IMR-90 (cell line): ENCODE measurements at regions not wholly inside any gene's neighbourhood (a gene's known extent, or its start where the extent isn't known, plus 50 kb on each side); places are given as distances from the start of the nearest gene placed in this dataset.

Source experiments
- ATAC-seq: fragments of 200-7000 bp; cut with Tn5 transposase; 2 replicates; pipeline ENCODE4 v1.9.1; 2020; ENCODE audit warnings: low read depth, mild to moderate bottlenecking, moderate library complexity
- BruUV-seq: library from RNA; stranded (reverse); fragments of 400-500 nt; replicated peaks from 2 replicates; lab custom pipeline; 2021; lab: Mats Ljungman, UMichigan
- CTCF ChIA-PET: fragments of 300-600 bp; formaldehyde crosslinking; extraction: SDS; loops from one replicate; lab custom pipeline; 2021; ENCODE audit warnings: antibody characterized with exemption; lab: Yijun Ruan, JAX
- POLR2A ChIA-PET: fragments of 300-600 bp; sonication (Branson Sonifier 250); formaldehyde crosslinking; loops from one replicate; lab custom pipeline; 2022; ENCODE audit warnings: antibody characterized with exemption; ENCODE audit not compliant: unreplicated experiment; lab: Charles Lee
- DNase-seq: peaks from one replicate; pipeline ENCODE4 v3.0.0; 2013
- H2AFZ ChIP-seq: replicated peaks from 2 replicates; pipeline ENCODE3; 2013; ENCODE audit warnings: low read length, mild to moderate bottlenecking; ENCODE audit not compliant: poor library complexity
- H2AK5ac ChIP-seq: 2 replicates; pipeline ENCODE4 v1.6.1; 2013; ENCODE audit warnings: low read depth, low read length, inconsistent platforms
- H2AK9ac ChIP-seq: replicated peaks from 2 replicates; pipeline ENCODE3; 2013; ENCODE audit warnings: mild to moderate bottlenecking, low read depth, low read length, moderate library complexity; ENCODE audit not compliant: poor library complexity
- H2BK120ac ChIP-seq: 2 replicates; pipeline ENCODE4 v1.6.1; 2013; ENCODE audit warnings: low read depth, low read length, inconsistent platforms
- H2BK15ac ChIP-seq: 3 replicates; pipeline ENCODE4 v1.6.1; 2013; ENCODE audit warnings: low read depth, low read length, inconsistent platforms
- H2BK20ac ChIP-seq: 2 replicates; pipeline ENCODE4 v1.6.1; 2013; ENCODE audit warnings: low read depth, mild to moderate bottlenecking, inconsistent platforms, low read length, moderate library complexity
- H2BK5ac ChIP-seq: 2 replicates; pipeline ENCODE4 v1.6.1; 2013; ENCODE audit warnings: mild to moderate bottlenecking, low read depth, low read length, inconsistent platforms; ENCODE audit not compliant: poor library complexity, severe bottlenecking
- H3K14ac ChIP-seq: replicated peaks from 2 replicates; pipeline ENCODE4 v1.6.1; 2013; ENCODE audit warnings: low read depth, low read length, inconsistent platforms
- H3K18ac ChIP-seq: 2 replicates; pipeline ENCODE4 v1.6.1; 2013; ENCODE audit warnings: low read depth, low read length, control low read depth
- H3K23ac ChIP-seq: 2 replicates; pipeline ENCODE4 v1.6.1; 2013; ENCODE audit warnings: low read depth, low read length, inconsistent platforms
- H3K27ac ChIP-seq: 2 replicates; pipeline ENCODE4 v1.5.1; 2013; ENCODE audit warnings: mild to moderate bottlenecking, control low read depth, low read length; ENCODE audit not compliant: insufficient read depth
- H3K27me3 ChIP-seq: 2 replicates; pipeline ENCODE4 v1.6.1; 2013; ENCODE audit warnings: low read length; ENCODE audit not compliant: control insufficient read depth, insufficient read depth
- H3K36me3 ChIP-seq: 2 replicates; pipeline ENCODE4 v1.6.1; 2013; ENCODE audit warnings: low read length, mixed read lengths; ENCODE audit not compliant: control insufficient read depth, insufficient read depth
- H3K4ac ChIP-seq: 2 replicates; pipeline ENCODE4 v1.6.1; 2013; ENCODE audit warnings: low read depth, low read length, inconsistent platforms
- H3K4me1 ChIP-seq: 2 replicates; pipeline ENCODE4 v1.6.1; 2013; ENCODE audit warnings: low read length, mixed read lengths; ENCODE audit not compliant: control insufficient read depth, insufficient read depth
- H3K4me2 ChIP-seq: 2 replicates; pipeline ENCODE4 v1.6.1; 2013; ENCODE audit warnings: low read depth, mild to moderate bottlenecking, control low read depth, low read length, moderate library complexity
- H3K4me3 ChIP-seq: 2 replicates; pipeline ENCODE4 v1.5.1; 2013; ENCODE audit warnings: low read depth, mild to moderate bottlenecking, control low read depth, low read length, moderate library complexity; ENCODE audit not compliant: insufficient read depth
- H3K56ac ChIP-seq: 2 replicates; pipeline ENCODE4 v1.6.1; 2013; ENCODE audit warnings: low read length, inconsistent platforms; ENCODE audit not compliant: insufficient read depth; ENCODE audit errors: extremely low read depth
- H3K79me1 ChIP-seq, 2 experiments: 2 replicates each; pipeline ENCODE4 v1.6.1; 2013; ENCODE audit warnings: low read length in 2 of 2, inconsistent platforms in 1 of 2, low read depth in 1 of 2
- H3K9ac ChIP-seq: 2 replicates; pipeline ENCODE4 v1.6.1; 2013; ENCODE audit warnings: low read depth, low read length, control low read depth
- H3K9me1 ChIP-seq: 2 replicates; pipeline ENCODE4 v1.6.1; 2013; ENCODE audit warnings: low read length, inconsistent platforms; ENCODE audit not compliant: insufficient read depth
- H3K9me3 ChIP-seq: 2 replicates; pipeline ENCODE4 v1.6.1; 2013; ENCODE audit warnings: low read length; ENCODE audit not compliant: control insufficient read depth, insufficient read depth
- H4K20me1 ChIP-seq: 2 replicates; pipeline ENCODE4 v1.6.1; 2013; ENCODE audit warnings: low read length, inconsistent platforms; ENCODE audit not compliant: insufficient read depth
- H4K5ac ChIP-seq: 2 replicates; pipeline ENCODE4 v1.6.1; 2013; ENCODE audit warnings: mild to moderate bottlenecking, low read depth, low read length, control low read depth
- H4K8ac ChIP-seq, 2 experiments: 2 replicates each; pipeline ENCODE4 v1.6.1; 2013; ENCODE audit warnings: low read depth in 2 of 2, low read length in 2 of 2, control low read depth in 1 of 2, inconsistent platforms in 1 of 2
- H4K91ac ChIP-seq: 2 replicates; pipeline ENCODE4 v1.6.1; 2013; ENCODE audit warnings: low read depth, low read length, inconsistent platforms; ENCODE audit not compliant: insufficient read depth
- BHLHE40 ChIP-seq: fragments of 150-350 bp; IDR thresholded peaks from 2 replicates; pipeline ENCODE4 v1.6.1; 2016; ENCODE audit warnings: mild to moderate bottlenecking, low read depth, low read length
- CHD1 ChIP-seq: IDR thresholded peaks from 2 replicates; pipeline ENCODE4 v1.6.1; 2012; ENCODE audit warnings: low read depth, low read length, improper control_type of control experiment
- FOS ChIP-seq: fragments of 150-350 bp; IDR thresholded peaks from 2 replicates; pipeline ENCODE4 v1.6.1; 2016; ENCODE audit warnings: low read depth, low read length
- MAFK ChIP-seq: IDR thresholded peaks from 2 replicates; pipeline ENCODE4 v1.6.1; 2012; ENCODE audit warnings: low read depth, low read length, improper control_type of control experiment
- MAZ ChIP-seq: IDR thresholded peaks from 2 replicates; pipeline ENCODE4 v1.6.1; 2012; ENCODE audit warnings: low read depth, mild to moderate bottlenecking, low read length, improper control_type of control experiment, moderate library complexity, borderline replicate concordance
- POLR2A ChIP-seq: IDR thresholded peaks from 2 replicates; pipeline ENCODE4 v1.6.1; 2012; ENCODE audit warnings: mild to moderate bottlenecking, low read depth, low read length
- RAD21 ChIP-seq: IDR thresholded peaks from 2 replicates; pipeline ENCODE4 v1.6.1; 2012; ENCODE audit warnings: low read length, improper control_type of control experiment
- RCOR1 ChIP-seq: IDR thresholded peaks from 2 replicates; pipeline ENCODE4 v1.6.1; 2012; ENCODE audit warnings: mild to moderate bottlenecking, low read length, improper control_type of control experiment; ENCODE audit not compliant: insufficient replicate concordance
- WGBS, 2 experiments: methylation state at CpG; one replicate each; pipeline versions ENCODE4 v1.1.5 to v1.1.7; 2013; ENCODE audit warnings: missing lambda C conversion rate in 2 of 2; ENCODE audit not compliant: insufficient read length in 1 of 2; ENCODE audit errors: extremely low coverage in 2 of 2; 5-methylcytosine and 5-hydroxymethylcytosine counted together
- dilution Hi-C: fragments of 300-500 bp; cut with HindIII; formaldehyde crosslinking; loops from one replicate; pipeline ENCODE4 v1.14.3; 2018; ENCODE audit warnings: low sequenced_read_pairs; ENCODE audit not compliant: unreplicated experiment
- in situ Hi-C: fragments of 300-500 bp; cut with MboI; formaldehyde crosslinking; loops from 3 replicates; pipeline ENCODE4 v1.14.3; 2019; ENCODE audit warnings: low sequenced_read_pairs, inconsistent platforms, mixed read lengths
- intact Hi-C: fragments of 100-400 bp; cut with micrococcal nuclease; formaldehyde crosslinking; loops from 2 replicates; pipeline ENCODE4 v1.10.0; 2022
- TF ChIP-seq, protein P1 (sequence below): fragments of 150-350 bp; IDR thresholded peaks from 2 replicates; pipeline ENCODE4 v1.6.1; 2017; ENCODE audit warnings: mild to moderate bottlenecking, antibody characterized with exemption, low read length, low read depth
- TF ChIP-seq, protein P2 (sequence below): fragments of 150-350 bp; IDR thresholded peaks from 2 replicates; pipeline ENCODE4 v1.6.1; 2016; ENCODE audit warnings: low read depth, mild to moderate bottlenecking, low read length, moderate library complexity, borderline replicate concordance

DNA sequence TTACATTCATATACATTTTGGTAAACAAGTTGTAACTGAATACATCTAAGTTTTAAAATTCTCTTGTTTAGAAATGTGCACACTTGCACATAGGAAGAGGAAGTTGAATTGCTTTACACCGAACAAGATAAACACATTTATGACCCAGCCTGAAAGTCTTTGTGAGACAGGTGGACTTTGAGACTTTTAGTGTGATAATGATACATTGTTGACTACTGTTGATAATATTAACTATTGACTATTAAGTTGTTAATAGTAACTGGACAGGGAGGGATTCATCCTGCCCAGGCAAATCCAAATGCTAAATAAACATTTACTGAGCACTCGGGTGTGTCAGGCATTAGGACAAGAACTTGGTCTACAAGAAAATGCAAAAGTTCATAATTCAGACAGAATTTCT is 68.0 kb downstream of the AVPR1A start:
- in situ Hi-C loops, result no loop called here

More for the DNA sequence above, 68.0 kb downstream of the AVPR1A start:
- Histone ChIP-seq H3K4ac (no peak overlapping the region), H3K4me3 (no peak overlapping the region), H3K14ac (no peak overlapping the region), H2AK9ac (no peak overlapping the region), H4K91ac (no peak overlapping the region), H4K5ac (no peak overlapping the region), H3K79me1 (no peaks in the 10 kb centered on the region), H2AK5ac (no peak overlapping the region), H3K4me1 (no peaks in the 10 kb centered on the region), H2BK15ac (no peak overlapping the region), H3K23ac (no peak overlapping the region), H3K27me3 (no peaks in the 10 kb centered on the region; the same call in 1 of the 2 replicates), H3K36me3 (no peaks in the 10 kb centered on the region), H3K18ac (no peak overlapping the region), H3K9ac (no peak overlapping the region), H3K9me3 (no peaks in the 10 kb centered on the region), H3K4me2 (no peak overlapping the region), H4K20me1 (no peaks in the 10 kb centered on the region), H2AFZ (no peak overlapping the region), H2BK5ac (no peak overlapping the region), H3K56ac (no peak overlapping the region), H3K9me1 (no peaks in the 10 kb centered on the region; the same call in 1 of the 2 replicates), H4K8ac (no peak overlapping the region), H2BK120ac (no peak overlapping the region), H2BK20ac (no peak overlapping the region), H3K27ac (no peak overlapping the region)
- DNase-seq, result no peak
- no peak for ATAC-seq
- dilution Hi-C loops, result no loop called here
- no TSS peak for BruUV-seq
- intact Hi-C loops, result no loop called here
- ChIA-PET CTCF (no interaction called here), POLR2A (no interaction called here)
- WGBS, 2 experiments, result no CpG with 5 or more reads among the region's 2 CpGs
- TF ChIP-seq FOS (no peak), MAFK (no peak), BHLHE40 (no peak), RCOR1 (no peak), MAZ (no peak), RAD21 (no peak), CHD1 (no peak), POLR2A (no peak)
- TF ChIP-seq, protein P1, sequence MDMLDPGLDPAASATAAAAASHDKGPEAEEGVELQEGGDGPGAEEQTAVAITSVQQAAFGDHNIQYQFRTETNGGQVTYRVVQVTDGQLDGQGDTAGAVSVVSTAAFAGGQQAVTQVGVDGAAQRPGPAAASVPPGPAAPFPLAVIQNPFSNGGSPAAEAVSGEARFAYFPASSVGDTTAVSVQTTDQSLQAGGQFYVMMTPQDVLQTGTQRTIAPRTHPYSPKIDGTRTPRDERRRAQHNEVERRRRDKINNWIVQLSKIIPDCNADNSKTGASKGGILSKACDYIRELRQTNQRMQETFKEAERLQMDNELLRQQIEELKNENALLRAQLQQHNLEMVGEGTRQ, result no peak
- TF ChIP-seq, protein P2, sequence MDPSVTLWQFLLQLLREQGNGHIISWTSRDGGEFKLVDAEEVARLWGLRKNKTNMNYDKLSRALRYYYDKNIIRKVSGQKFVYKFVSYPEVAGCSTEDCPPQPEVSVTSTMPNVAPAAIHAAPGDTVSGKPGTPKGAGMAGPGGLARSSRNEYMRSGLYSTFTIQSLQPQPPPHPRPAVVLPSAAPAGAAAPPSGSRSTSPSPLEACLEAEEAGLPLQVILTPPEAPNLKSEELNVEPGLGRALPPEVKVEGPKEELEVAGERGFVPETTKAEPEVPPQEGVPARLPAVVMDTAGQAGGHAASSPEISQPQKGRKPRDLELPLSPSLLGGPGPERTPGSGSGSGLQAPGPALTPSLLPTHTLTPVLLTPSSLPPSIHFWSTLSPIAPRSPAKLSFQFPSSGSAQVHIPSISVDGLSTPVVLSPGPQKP, result no peak
